Spleen (tissue), 7 donors: ENCODE measurements at regions not wholly inside any gene's neighbourhood (a gene's known extent, or its start where the extent isn't known, plus 50 kb on each side); places are given as distances from the start of the nearest gene placed in this dataset.

Source experiments
- POLR2A ChIP-seq, 3 donors: fragments of 450-650 bp; IDR thresholded peaks; one replicate each; pipeline ENCODE4 v1.5.1; 2017; ENCODE audit warnings: antibody characterized with exemption in 3 of 3, mild to moderate bottlenecking in 1 of 3
- TF ChIP-seq, protein P1 (sequence below), 11 experiments: fragments of 200-600 bp in 7 of 11; fragments of 450-650 bp in 4 of 11; sonication (generic) in 4 of 11; IDR thresholded peaks in 8 of 11; conservative IDR thresholded peaks in 3 of 11; 1 replicate in 7 of 11; 2 replicates in 4 of 11; pipeline versions ENCODE4 v1.4.0 to v1.8.0; 2016 to 2021; ENCODE audit warnings: antibody characterized with exemption in 11 of 11, inconsistent platforms in 4 of 11, mild to moderate bottlenecking in 1 of 11
- donor health status: DM: no; HTN: no; CAD: no; lungs with moderate emphysema.
- donor health status: DM: no; HTN: no; CAD: no.
- donor health status: DM: no; HTN: no; CAD: no.

- TF ChIP-seq, protein P1, sequence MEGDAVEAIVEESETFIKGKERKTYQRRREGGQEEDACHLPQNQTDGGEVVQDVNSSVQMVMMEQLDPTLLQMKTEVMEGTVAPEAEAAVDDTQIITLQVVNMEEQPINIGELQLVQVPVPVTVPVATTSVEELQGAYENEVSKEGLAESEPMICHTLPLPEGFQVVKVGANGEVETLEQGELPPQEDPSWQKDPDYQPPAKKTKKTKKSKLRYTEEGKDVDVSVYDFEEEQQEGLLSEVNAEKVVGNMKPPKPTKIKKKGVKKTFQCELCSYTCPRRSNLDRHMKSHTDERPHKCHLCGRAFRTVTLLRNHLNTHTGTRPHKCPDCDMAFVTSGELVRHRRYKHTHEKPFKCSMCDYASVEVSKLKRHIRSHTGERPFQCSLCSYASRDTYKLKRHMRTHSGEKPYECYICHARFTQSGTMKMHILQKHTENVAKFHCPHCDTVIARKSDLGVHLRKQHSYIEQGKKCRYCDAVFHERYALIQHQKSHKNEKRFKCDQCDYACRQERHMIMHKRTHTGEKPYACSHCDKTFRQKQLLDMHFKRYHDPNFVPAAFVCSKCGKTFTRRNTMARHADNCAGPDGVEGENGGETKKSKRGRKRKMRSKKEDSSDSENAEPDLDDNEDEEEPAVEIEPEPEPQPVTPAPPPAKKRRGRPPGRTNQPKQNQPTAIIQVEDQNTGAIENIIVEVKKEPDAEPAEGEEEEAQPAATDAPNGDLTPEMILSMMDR (IDR thresholded peaks at IDR 0.05 in 8 of 11, conservative IDR thresholded peaks at IDR 0.05 in 3 of 11) = no peak
- TF ChIP-seq POLR2A (IDR thresholded peaks at IDR 0.05) = no peak
Measured at GRCh38 chr13:75910591-75910990, 274.5 kb downstream of the LMO7 start.
